Activated CD4-positive, alpha-beta T cell treated with anti-CD3 and anti-CD28 coated beads for 36 hours (primary cell): ENCODE measurements at regions not wholly inside any gene's neighbourhood (a gene's known extent, or its start where the extent isn't known, plus 50 kb on each side); places are given as distances from the start of the nearest gene placed in this dataset.

ENCODE experiments used
- ATAC-seq: fragments of 200-7000 bp; cut with Tn5 transposase; one replicate; pipeline ENCODE4 v1.10.0; 2021; ENCODE audit warnings: mild to moderate bottlenecking, moderate library complexity
- CTCF ChIA-PET: fragments of 350-600 bp; sonication (Branson Sonifier 250); formaldehyde crosslinking; loops from one replicate; lab custom pipeline; 2021; ENCODE audit warnings: antibody characterized with exemption; lab: Charles Lee
- POLR2A ChIA-PET: fragments of 350-600 bp; sonication (Branson Sonifier 250); formaldehyde crosslinking; loops from one replicate; lab custom pipeline; 2021; ENCODE audit warnings: antibody characterized with exemption, inconsistent platforms; lab: Charles Lee
- DNase-seq: peaks from one replicate; pipeline ENCODE4 v3.0.0-alpha.2; 2020
- H3K27ac Mint-ChIP-seq: one replicate; pipeline ENCODE4 v1.8.0; 2021; ENCODE audit warnings: mixed read lengths
- H3K27me3 Mint-ChIP-seq: one replicate; pipeline ENCODE4 v1.8.0; 2021; ENCODE audit warnings: mixed read lengths
- H3K36me3 Mint-ChIP-seq: one replicate; pipeline ENCODE4 v1.8.0; 2021; ENCODE audit warnings: low read depth, mixed read lengths
- H3K4me1 Mint-ChIP-seq: one replicate; pipeline ENCODE4 v1.8.0; 2021; ENCODE audit warnings: mixed read lengths
- H3K4me3 Mint-ChIP-seq: one replicate; pipeline ENCODE4 v1.8.0; 2021; ENCODE audit warnings: mild to moderate bottlenecking, moderate library complexity, mixed read lengths
- H3K9me3 Mint-ChIP-seq: one replicate; pipeline ENCODE4 v1.8.0; 2021; ENCODE audit warnings: low read depth, mixed read lengths
- intact Hi-C, 2 experiments: fragments of 100-400 bp; cut with DNase I in 1 of 2; cut with micrococcal nuclease in 1 of 2; formaldehyde crosslinking; loops; one replicate each; pipeline versions ENCODE4 v1.14.2 to v1.15.1; 2022 to 2024; cut with DNase I, micrococcal nuclease

DNA sequence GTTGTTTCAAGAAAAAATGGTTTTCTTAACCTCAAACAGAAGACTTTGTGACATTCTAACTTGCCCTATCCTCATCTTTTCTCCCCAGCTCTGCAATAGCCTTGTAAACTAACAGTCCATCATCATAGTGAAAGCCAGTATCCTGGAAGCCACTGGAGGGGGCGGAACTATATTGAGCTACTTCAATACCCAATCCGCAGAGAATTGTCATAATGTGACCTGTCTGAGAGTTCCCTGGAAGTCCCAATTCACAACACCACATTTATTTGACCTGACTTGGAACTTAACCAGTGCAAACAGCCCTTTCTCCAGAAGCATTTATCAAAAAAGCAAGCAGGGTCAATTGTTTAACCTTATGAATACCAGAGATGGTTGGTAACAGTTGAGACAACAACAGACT, 747.6 kb upstream of the GRM7 start:
- no peaks in the 10 kb centered on the region for H3K36me3 Mint-ChIP-seq
- no peak for DNase-seq
- ATAC-seq = no peak
- H3K27me3 Mint-ChIP-seq = no peaks in the 10 kb centered on the region
- ChIA-PET CTCF (no interaction called here), POLR2A (no interaction called here)
- no peaks in the 10 kb centered on the region for H3K4me1 Mint-ChIP-seq
- H3K9me3 Mint-ChIP-seq = peaks cover 10% of the 10 kb centered on the region
- H3K27ac Mint-ChIP-seq = no peak overlapping the region
- H3K4me3 Mint-ChIP-seq = no peak overlapping the region
- intact Hi-C loops = no loop called here

- peaks cover 4% of the 10 kb centered on the region for H3K9me3 Mint-ChIP-seq
- no peaks in the 10 kb centered on the region for H3K27me3 Mint-ChIP-seq
- H3K4me3 Mint-ChIP-seq = no peak overlapping the region
- DNase-seq = no peak
- CTCF ChIA-PET = no interaction called here
- ATAC-seq = no peak
- no peaks in the 10 kb centered on the region for H3K36me3 Mint-ChIP-seq
- H3K27ac Mint-ChIP-seq = no peak overlapping the region
- POLR2A ChIA-PET = no interaction called here
- intact Hi-C loops = no loop called here
- no peaks in the 10 kb centered on the region for H3K4me1 Mint-ChIP-seq
Measured at GRCh38 chr3:6119367-6119766, 741.5 kb upstream of the GRM7 start.

DNA sequence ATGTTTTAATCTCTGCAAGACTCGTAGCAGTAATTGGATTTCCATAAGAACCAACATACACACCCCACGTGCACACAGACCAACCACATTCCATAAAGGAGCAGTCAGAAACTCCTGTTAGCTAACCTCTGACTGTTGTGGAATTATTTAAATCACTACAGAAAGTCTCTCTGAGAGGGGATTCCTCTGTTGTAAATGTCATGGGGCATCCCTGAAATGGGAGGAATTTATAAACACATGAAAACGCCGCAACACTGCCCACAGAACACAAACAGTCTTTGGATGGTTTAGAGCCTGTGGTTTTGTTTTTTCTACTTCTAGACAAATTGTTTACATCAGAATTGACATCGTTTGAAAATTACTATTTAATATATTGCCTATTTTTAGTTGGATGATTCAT, 740.1 kb upstream of the GRM7 start:
- Mint-ChIP-seq H3K4me3 (no peak overlapping the region), H3K27ac (no peak overlapping the region), H3K36me3 (no peaks in the 10 kb centered on the region), H3K4me1 (no peaks in the 10 kb centered on the region), H3K9me3 (peaks cover 4% of the 10 kb centered on the region), H3K27me3 (no peaks in the 10 kb centered on the region)
- ChIA-PET POLR2A (no interaction called here), CTCF (no interaction called here)
- no peak for ATAC-seq
- no peak for DNase-seq
- intact Hi-C loops = no loop called here

GRCh38 chr3:6124875-6125274, 736.0 kb upstream of the GRM7 start:
- H3K27me3 Mint-ChIP-seq = no peaks in the 10 kb centered on the region
- intact Hi-C loops = no loop called here
- no peaks in the 10 kb centered on the region for H3K36me3 Mint-ChIP-seq
- no peak overlapping the region for H3K4me3 Mint-ChIP-seq
- DNase-seq (no peak), ATAC-seq (no peak)
- H3K9me3 Mint-ChIP-seq = peaks cover 2% of the 10 kb centered on the region
- no peak overlapping the region for H3K27ac Mint-ChIP-seq
- no peaks in the 10 kb centered on the region for H3K4me1 Mint-ChIP-seq
- ChIA-PET POLR2A (no interaction called here), CTCF (no interaction called here)

GRCh38 chr3:6125520-6125919, 735.4 kb upstream of the GRM7 start:
- Mint-ChIP-seq H3K9me3 (peaks cover 2% of the 10 kb centered on the region), H3K27ac (no peak overlapping the region), H3K4me1 (no peaks in the 10 kb centered on the region), H3K27me3 (no peaks in the 10 kb centered on the region), H3K4me3 (no peak overlapping the region), H3K36me3 (no peaks in the 10 kb centered on the region)
- ChIA-PET POLR2A (no interaction called here), CTCF (no interaction called here)
- ATAC-seq (no peak), DNase-seq (no peak)
- intact Hi-C loops = no loop called here

- no peak for DNase-seq
- POLR2A ChIA-PET = no interaction called here
- no peak overlapping the region for H3K27ac Mint-ChIP-seq
Measured at GRCh38 chr3:6132684-6133432, 728.1 kb upstream of the GRM7 start.

DNA sequence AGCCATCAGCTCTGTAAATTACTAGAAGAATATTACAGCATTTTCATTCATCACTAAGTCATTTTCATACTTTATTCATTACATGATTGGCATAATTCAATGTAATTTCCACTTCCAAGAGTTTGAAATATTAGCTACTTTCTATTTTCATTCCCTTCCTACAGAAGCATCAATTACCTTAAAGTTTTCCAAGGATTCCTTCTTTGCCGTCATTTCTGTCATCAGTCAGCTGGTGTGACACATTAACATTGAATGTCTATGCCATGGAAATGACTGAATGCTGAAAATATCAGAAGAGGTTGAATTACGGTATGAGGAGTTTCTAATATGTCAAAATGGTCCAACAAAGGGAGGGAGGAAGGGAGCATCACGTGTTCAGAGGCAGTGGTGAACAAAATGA, 718.2 kb upstream of the GRM7 start:
- ChIA-PET POLR2A (no interaction called here), CTCF (interaction anchor here (0.8 kb wide), 2 partner anchors 9 to 10 kb away, joined by 3 to 4 read pairs; no protein-coding TSS in a partner anchor)
- ATAC-seq (no peak), DNase-seq (no peak)
- Mint-ChIP-seq H3K9me3 (peaks cover 6% of the 10 kb centered on the region), H3K4me3 (no peak overlapping the region), H3K27me3 (no peaks in the 10 kb centered on the region), H3K4me1 (no peaks in the 10 kb centered on the region), H3K27ac (no peak overlapping the region), H3K36me3 (no peaks in the 10 kb centered on the region)
- intact Hi-C loops = no loop called here

More at GRCh38 chr3:6132684-6133432, 728.1 kb upstream of the GRM7 start:
- H3K27me3 Mint-ChIP-seq = no peaks in the 10 kb centered on the region
- H3K4me1 Mint-ChIP-seq = no peaks in the 10 kb centered on the region
- no peaks in the 10 kb centered on the region for H3K36me3 Mint-ChIP-seq
- intact Hi-C loops = no loop called here
- CTCF ChIA-PET = no interaction called here
- H3K4me3 Mint-ChIP-seq = no peak overlapping the region
- no peak for ATAC-seq
- H3K9me3 Mint-ChIP-seq = peaks cover 8% of the 10 kb centered on the region

DNA sequence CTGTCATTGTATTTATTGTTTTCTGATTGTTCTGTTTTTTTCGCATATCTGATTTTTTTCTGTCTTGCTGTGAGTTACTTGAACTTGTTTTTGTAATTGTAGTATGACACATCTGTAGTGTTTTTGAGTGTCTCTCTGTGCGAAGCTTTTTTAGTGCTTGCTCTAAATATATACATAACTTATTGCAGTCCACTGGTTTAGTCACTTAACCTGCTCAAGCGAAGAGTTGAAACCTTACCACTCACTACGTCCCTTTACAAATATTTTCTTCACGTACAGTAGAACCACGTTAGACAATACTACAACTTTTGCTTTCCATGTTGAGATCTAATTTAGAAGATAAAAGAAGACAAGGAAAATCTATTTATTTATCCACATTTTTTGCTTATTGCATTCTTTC, 713.0 kb upstream of the GRM7 start:
- no peak for DNase-seq
- no peak overlapping the region for H3K27ac Mint-ChIP-seq
- ChIA-PET POLR2A (no interaction called here), CTCF (no interaction called here)
- no peak overlapping the region for H3K4me3 Mint-ChIP-seq
- no peaks in the 10 kb centered on the region for H3K4me1 Mint-ChIP-seq
- no peaks in the 10 kb centered on the region for H3K27me3 Mint-ChIP-seq
- peaks cover 3% of the 10 kb centered on the region for H3K9me3 Mint-ChIP-seq
- intact Hi-C loops = no loop called here
- H3K36me3 Mint-ChIP-seq = no peaks in the 10 kb centered on the region
- ATAC-seq = no peak

DNA sequence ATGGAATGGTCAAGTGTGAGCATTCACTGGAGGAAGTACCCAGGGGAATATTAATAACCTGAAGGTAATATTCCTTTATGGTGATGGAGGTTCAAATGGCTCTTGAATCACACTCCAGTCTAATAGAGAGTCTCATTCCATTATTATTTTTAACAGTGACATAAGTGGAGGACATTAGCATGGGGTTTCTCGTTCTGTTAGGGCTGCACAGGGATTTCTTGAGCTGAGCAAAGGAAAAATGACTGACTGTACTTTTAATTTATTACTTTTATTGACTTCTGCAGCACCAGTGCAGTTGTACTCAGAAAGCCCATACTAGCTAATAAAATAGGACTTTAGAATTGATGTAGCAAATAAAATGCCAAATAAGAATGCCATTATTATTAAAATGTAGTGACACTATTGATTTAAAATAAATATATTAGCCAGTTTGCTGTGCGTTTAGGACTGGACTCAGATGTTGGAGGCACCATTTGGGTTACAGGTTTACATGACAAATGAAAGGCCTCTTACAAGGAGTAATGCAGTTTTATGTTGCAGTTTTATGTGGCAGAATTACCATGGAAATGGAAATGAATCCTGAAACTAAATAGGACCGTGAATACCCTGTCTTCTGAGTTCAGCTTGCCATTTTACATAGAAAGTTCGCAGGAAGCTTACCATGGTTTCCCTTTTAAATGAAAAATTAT, 705.1 kb upstream of the GRM7 start:
- ChIA-PET POLR2A (no interaction called here), CTCF (no interaction called here)
- Mint-ChIP-seq H3K27ac (no peak overlapping the region), H3K36me3 (no peaks in the 10 kb centered on the region), H3K9me3 (no peaks in the 10 kb centered on the region), H3K4me1 (no peaks in the 10 kb centered on the region), H3K4me3 (no peak overlapping the region), H3K27me3 (no peaks in the 10 kb centered on the region)
- intact Hi-C loops = no loop called here
- ATAC-seq (no peak), DNase-seq (no peak)

GRCh38 chr3:6165951-6166350, 695.0 kb upstream of the GRM7 start:
- intact Hi-C loops = no loop called here
- H3K9me3 Mint-ChIP-seq = peaks cover 6% of the 10 kb centered on the region
- ATAC-seq (no peak), DNase-seq (no peak)
- H3K4me1 Mint-ChIP-seq = no peaks in the 10 kb centered on the region
- ChIA-PET POLR2A (no interaction called here), CTCF (no interaction called here)
- H3K36me3 Mint-ChIP-seq = no peaks in the 10 kb centered on the region
- H3K4me3 Mint-ChIP-seq = no peak overlapping the region
- no peaks in the 10 kb centered on the region for H3K27me3 Mint-ChIP-seq
- H3K27ac Mint-ChIP-seq = no peak overlapping the region

DNA sequence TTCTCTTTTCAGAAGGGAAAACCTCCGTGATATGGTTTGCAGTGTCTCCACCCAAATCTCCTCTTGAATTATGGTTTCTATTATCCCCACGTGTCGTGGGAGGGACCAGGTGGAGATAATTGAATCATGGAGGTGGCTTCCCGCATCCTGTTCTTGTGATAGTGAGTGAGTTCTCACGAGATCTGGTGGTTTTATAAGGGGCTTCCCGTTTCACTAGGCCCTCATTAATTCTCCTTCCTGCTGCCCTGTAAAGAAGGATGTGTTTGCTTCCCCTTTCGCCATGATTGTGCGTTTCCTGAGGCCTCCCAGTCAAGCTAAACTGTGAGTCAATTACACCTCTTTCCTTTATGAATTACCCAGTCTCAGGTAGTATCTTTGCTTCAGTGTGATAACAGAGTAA, 692.7 kb upstream of the GRM7 start:
- Mint-ChIP-seq H3K27me3 (no peaks in the 10 kb centered on the region), H3K9me3 (peaks cover 9% of the 10 kb centered on the region), H3K27ac (no peak overlapping the region), H3K4me1 (no peaks in the 10 kb centered on the region), H3K36me3 (no peaks in the 10 kb centered on the region), H3K4me3 (no peak overlapping the region)
- ATAC-seq (no peak), DNase-seq (no peak)
- intact Hi-C loops = no loop called here
- ChIA-PET POLR2A (no interaction called here), CTCF (no interaction called here)
